DMS 273 (cell line): ENCODE measurements at regions not wholly inside any gene's neighbourhood (a gene's known extent, or its start where the extent isn't known, plus 50 kb on each side); places are given as distances from the start of the nearest gene placed in this dataset.

Experiments
- DNase-seq: peaks from one replicate; lab custom pipeline; 2025; ENCODE audit not compliant: unreplicated experiment; lab: John Stamatoyannopoulos, UW

DNA sequence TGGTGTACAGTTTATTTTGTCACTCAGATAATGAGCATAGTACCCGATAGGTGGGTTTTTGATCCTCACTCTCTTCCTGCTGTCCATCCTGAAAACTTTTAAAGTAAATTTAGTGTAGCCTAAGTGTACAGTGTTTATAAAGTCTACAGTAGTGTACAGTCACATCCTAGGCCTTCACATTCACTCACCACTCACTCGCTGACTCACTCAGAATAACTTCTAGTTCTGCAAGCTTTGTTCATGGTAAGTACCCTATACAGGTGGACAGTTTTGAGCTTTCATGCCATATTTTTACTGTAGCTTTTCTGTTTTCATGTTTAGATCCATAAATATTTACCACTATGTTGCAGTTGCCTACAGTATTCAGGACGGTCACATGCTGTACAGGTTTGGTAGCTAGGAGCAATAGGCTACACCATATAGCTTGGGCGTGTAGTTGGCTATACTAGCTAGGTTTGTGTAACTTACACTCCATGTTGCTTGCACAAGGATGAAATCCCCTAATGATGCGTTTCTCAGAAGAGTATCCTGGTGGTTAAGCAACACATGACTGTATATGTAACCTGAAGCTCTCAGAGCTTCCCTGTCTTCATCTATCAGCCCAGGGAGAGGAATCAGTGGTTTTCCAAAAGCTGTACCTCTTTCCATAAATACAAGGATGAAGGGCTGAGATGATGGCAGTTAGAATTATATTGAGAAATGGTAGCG lies 87.6 kb upstream of the SLC25A26 start:
- no peak for DNase-seq

DNA sequence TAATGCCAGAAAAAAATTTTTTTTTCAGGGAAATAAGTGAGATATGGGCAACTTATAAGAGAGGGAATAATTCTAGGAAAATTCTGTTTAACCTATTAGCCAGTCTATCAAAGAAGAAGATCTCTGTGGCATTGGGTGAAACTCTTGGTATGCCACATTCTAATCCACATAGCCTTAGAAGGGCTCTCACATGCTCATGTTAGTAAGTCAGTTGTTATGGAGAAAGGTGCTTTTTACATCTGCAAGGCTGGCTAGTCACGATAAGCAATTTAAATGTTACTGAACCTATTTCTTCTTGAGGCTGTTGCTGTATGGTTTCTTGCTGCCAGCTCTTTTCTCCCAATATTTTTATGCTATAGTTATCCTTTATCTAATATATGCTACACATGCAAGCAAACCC lies 89.9 kb upstream of the MAGI1 start:
- no peak for DNase-seq

DNA sequence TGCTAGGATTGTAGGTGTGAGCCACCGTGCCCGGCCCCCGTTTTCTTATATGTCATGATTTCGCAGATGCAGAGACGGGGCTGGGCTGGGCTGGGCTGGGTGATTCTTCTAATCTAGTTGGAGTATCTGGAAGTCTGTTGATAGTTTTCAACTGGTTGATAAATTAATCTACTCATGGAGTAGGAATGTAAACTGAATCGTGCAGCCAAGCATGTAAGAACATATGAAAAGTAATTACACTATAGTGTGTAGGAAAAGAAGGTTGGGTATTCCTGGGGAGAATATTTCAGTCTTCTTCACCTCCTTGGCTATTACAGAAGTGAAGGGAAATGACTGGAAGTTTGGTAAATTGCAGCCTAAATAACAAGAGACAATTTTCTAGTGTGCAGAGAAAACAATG lies 82.6 kb upstream of the MAGI1 start:
- no peak for DNase-seq

- DNase-seq: peak; percentile 44
These were observed 77.3 kb upstream of the MAGI1 start for GRCh38 chr3:66115858-66116654.

DNA sequence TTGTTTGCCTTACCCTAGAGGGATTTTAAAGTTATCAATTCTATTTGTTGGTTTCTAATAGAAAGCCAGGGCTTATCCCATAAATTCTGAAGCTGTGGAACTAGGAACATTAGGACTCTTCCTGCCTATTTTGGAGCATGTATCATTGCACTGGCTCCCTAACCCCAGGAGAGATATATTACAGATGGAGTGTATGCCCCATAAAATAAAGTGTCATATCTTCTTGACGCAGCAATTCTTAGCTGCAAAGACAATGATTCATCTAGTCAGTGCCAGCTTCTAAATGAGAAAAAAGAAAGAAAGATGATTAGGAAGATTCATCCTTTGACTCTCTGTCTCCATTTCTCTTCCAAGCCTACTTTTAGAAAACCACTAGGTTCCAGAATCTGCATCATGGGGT lies 74.8 kb upstream of the MAGI1 start:
- DNase-seq: no peak

GRCh38 chr3:66110840-66111239 lies 72.1 kb upstream of the MAGI1 start:
- peak; percentile 42 for DNase-seq

DNA sequence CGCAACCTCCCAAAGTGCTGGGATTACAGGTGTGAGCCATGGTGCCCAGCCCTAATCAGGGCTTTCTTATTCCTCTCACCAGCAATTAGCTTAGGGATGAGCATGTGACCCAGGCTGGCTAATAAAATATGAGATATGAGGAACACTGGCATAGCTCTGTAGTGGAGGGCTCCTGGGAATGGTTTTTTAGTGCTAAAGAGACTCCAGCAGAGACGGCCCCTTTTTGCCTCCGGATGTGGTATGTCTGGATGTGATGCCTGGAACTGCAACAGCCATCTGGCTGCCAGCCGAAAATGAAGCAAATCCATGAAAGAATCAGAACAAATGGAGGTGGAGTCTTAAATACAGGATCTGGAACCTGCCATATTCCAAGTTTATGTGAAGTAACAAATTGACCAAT lies 69.1 kb upstream of the MAGI1 start:
- DNase-seq: peak; percentile 4

DNA sequence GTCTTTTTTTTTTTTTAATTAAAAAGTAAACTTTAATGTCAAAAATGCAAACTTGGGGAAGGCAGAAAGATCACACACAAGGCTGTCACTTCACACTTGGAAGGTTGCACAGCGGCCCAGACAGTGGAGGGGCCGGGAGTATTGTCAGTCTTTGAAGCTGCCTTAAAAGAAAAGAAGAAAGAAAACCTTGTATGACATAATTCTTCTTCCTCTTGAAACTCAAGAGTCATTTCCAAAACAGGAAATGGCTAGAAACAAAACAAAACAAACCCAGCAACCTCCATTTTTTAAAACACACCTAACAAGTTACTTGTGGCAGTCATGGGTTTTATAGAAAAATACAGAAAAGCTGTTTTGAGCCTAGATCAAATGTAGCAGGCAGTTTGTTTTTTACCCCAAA lies 68.1 kb upstream of the MAGI1 start:
- no peak for DNase-seq

GRCh38 chr3:66104535-66104934 lies 65.8 kb upstream of the MAGI1 start:
- no peak for DNase-seq

DNA sequence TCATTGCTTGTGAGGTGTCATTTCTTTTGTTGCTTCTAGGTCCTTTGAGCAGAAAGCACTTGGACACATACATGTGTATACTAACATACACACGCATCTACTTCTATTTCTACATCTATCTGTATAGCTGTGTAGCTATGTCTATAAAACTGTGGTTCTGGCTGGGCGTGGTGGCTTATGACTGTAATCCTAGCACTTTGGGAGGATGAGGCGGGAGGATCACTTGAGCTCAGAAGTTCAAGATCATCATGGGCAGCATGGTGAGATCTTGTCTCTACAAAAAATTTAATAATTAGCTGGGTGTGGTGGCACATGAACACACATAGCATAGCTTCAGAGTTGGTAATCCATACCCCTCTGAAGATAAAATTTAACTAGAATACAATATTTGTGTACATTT lies 65.0 kb upstream of the MAGI1 start:
- DNase-seq: no peak

DNA sequence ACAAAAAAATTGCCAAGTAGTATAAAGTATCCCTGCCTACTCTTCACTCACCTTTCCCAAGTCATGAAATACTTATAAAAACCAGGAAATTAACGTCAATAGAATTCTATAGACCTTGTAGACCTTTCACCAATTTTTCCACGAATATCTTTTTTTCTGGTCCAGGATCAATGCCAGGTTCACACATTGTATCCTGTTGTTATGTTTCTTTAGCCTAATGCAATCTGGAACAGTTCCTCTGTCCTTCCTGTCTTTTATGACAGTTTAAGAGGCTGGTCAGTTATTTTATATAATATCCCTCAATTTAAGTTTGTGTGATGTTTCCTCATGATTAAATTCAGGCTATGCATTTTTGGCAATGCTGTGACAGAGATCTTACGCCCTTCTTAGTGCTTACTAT lies 63.2 kb upstream of the MAGI1 start:
- no peak for DNase-seq

DNA sequence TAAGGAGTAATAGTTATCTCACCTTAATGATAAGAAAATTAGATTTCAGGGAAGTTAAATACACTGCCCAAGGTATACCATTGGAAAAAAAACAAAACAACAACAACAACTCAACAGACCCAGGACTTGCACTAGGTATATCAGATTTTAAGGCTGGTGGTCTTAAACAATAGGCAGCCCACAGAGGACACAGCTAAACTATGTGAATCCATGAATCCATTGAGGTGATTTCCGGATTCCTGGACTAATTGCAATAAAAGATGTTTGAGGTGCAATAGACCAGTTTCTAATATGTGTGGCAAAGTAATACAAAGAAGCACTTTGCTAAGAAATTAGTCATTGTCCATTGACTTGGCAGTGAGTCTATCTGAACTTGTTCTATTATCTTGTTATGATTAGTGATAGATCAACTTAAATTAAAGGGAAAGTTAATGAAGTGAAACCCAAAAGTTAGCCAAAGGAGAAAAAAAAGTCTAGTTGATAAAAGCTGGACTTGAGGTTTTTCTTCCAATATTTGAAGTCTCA lies 60.9 kb upstream of the MAGI1 start:
- DNase-seq: no peak

DNA sequence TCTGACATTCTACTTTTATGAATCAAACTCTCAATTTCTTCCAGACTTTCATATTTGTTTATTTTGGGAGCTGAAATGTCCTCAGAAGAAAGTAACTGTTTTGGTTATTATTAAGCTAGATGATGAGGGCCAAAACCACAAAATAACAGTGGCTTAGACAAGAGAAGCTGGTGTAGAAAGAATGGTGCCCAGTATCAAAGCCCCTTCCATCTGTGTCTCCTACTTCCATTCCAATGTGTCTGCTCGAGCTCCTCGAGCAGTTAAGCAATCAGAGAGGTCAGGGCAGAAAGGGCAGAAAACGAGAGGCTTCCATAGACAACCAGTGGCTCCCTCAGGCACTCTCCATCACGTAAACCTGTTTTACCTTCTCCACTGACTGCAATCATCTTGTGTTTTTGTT lies 59.7 kb upstream of the MAGI1 start:
- no peak for DNase-seq

GRCh38 chr3:66097647-66098046 lies 58.9 kb upstream of the MAGI1 start:
- DNase-seq: no peak

- no peak for DNase-seq
These were observed 56.7 kb upstream of the MAGI1 start for GRCh38 chr3:66095295-66096001.

- DNase-seq: no peak
These were observed 55.3 kb upstream of the MAGI1 start for GRCh38 chr3:66093981-66094380.

DNA sequence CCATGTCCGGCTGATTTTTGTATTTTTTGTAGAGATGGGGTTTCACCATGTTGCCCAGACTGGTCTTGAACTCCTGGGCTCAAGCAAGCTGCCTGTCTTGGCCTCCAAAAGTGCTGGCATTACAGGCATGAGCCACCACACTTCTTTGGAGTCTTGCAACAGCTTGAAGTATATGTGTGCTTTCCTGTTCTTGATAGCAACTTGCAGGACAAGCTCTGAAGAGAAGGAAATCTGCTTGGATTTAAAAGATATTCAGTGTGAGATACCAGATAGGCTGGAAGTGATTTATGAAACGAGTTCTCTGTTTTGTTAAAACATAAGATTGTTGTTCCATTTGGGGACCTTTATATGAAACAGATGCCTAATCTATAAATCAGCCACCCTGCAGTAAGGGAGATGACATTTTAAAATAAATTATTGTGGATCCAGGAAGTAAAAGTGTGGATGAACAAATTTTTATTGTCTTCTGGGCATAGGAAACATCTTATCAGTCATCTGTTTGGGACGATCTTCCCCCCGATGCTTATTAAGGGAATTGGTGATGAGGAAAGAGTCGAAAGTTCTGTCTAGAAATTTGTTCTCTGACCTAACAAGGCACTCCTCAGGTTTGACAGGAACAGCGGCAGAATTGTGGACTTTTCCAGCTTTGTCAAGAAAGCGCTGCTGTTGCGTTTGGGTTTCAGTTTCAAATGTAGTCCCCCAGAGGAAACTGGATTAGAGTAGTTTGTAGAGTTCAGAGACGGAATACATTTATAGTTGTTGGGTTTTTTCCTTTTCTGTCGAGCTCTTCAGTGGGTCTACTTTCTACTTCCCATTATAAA lies 53.7 kb upstream of the MAGI1 start:
- DNase-seq: no peak
